Ishikawa (cell line): ENCODE measurements at regions not wholly inside any gene's neighbourhood (a gene's known extent, or its start where the extent isn't known, plus 50 kb on each side); places are given as distances from the start of the nearest gene placed in this dataset.

Experiments used
- CEBPB ChIP-seq: IDR thresholded peaks from 2 replicates; pipeline ENCODE4 v1.6.1; 2012
- EP300 ChIP-seq: IDR thresholded peaks from 2 replicates; pipeline ENCODE4 v1.6.1; 2012; ENCODE audit warnings: borderline replicate concordance
- FOXM1 ChIP-seq: IDR thresholded peaks from 2 replicates; pipeline ENCODE4 v1.6.1; 2012; ENCODE audit warnings: low read depth, borderline replicate concordance
- RAD21 ChIP-seq: IDR thresholded peaks from 2 replicates; pipeline ENCODE4 v1.6.1; 2012; ENCODE audit warnings: low read depth
- TCF12 ChIP-seq: IDR thresholded peaks from 2 replicates; pipeline ENCODE4 v1.6.1; 2012; ENCODE audit warnings: low read depth
- TEAD4 ChIP-seq: IDR thresholded peaks from 2 replicates; pipeline ENCODE4 v1.6.1; 2012
- ZBTB7A ChIP-seq: IDR thresholded peaks from 2 replicates; pipeline ENCODE4 v1.6.1; 2012; ENCODE audit warnings: low read depth
- TF ChIP-seq, protein P1 (sequence below): IDR thresholded peaks from 2 replicates; pipeline ENCODE4 v1.6.1; 2012; ENCODE audit warnings: low read depth, mild to moderate bottlenecking
- TF ChIP-seq, protein P2 (sequence below): IDR thresholded peaks from 2 replicates; pipeline ENCODE4 v1.6.1; 2012

DNA sequence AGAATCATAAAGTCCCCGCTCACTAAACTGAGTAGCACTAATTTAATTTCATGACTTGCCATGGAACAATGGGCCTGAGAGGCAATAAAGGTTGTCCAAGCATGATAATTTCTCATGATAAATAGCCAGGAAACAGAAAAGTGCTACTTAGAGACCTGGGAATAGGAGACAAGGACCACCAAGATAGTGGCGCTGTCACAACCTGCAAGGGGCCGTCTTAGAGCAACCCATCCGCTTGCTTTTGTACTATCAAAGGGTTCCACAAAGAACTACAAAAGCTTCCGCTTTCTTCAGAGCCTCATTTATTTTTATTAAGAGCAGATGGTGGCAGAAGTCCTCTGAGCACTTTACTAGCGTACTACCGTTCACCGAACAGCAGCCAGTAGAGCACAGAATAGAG is 421.7 kb upstream of the GRM7 start:
- TF ChIP-seq TEAD4, result no peak
- TF ChIP-seq, protein P1, sequence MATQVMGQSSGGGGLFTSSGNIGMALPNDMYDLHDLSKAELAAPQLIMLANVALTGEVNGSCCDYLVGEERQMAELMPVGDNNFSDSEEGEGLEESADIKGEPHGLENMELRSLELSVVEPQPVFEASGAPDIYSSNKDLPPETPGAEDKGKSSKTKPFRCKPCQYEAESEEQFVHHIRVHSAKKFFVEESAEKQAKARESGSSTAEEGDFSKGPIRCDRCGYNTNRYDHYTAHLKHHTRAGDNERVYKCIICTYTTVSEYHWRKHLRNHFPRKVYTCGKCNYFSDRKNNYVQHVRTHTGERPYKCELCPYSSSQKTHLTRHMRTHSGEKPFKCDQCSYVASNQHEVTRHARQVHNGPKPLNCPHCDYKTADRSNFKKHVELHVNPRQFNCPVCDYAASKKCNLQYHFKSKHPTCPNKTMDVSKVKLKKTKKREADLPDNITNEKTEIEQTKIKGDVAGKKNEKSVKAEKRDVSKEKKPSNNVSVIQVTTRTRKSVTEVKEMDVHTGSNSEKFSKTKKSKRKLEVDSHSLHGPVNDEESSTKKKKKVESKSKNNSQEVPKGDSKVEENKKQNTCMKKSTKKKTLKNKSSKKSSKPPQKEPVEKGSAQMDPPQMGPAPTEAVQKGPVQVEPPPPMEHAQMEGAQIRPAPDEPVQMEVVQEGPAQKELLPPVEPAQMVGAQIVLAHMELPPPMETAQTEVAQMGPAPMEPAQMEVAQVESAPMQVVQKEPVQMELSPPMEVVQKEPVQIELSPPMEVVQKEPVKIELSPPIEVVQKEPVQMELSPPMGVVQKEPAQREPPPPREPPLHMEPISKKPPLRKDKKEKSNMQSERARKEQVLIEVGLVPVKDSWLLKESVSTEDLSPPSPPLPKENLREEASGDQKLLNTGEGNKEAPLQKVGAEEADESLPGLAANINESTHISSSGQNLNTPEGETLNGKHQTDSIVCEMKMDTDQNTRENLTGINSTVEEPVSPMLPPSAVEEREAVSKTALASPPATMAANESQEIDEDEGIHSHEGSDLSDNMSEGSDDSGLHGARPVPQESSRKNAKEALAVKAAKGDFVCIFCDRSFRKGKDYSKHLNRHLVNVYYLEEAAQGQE, result no peak
- TF ChIP-seq TCF12, result no peak
- TF ChIP-seq, protein P2, sequence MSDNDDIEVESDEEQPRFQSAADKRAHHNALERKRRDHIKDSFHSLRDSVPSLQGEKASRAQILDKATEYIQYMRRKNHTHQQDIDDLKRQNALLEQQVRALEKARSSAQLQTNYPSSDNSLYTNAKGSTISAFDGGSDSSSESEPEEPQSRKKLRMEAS, result no peak
- TF ChIP-seq FOXM1, result no peak
- no peak for TF ChIP-seq ZBTB7A
- no peak for TF ChIP-seq CEBPB
- no peak for TF ChIP-seq EP300
- TF ChIP-seq RAD21, result no peak
